HT-29 (cell line): ENCODE measurements at regions not wholly inside any gene's neighbourhood (a gene's known extent, or its start where the extent isn't known, plus 50 kb on each side); places are given as distances from the start of the nearest gene placed in this dataset.
"Not testable (repeated sequence)": the region's sequence is repeated elsewhere in the genome, so short reads cannot be mapped to it uniquely, and the experiment has no call there.

Source experiments
- DNase-seq: peaks from one replicate; pipeline ENCODE4 v3.0.0-alpha.2; 2015; ENCODE audit warnings: low spot score

DNA sequence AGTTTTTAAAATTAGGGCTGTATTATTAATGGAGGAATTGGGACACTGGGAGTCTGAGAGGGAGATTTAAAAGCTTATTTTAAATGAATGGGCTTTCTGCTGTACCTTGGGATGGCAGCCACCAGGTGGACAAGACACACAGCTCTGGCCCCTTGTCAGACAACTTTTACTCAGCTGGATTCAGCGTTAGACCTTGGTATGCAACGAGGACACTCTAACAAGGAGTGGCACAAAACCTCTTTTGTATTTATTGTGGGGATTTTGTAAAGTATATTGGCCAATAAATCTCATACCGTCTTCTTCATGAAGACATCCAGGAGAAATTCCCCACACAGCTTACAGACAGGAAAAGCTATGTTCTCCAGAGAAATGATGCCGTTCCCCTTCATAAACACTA lies 105.7 kb downstream of the LCA5 start:
- peak; percentile 47 for DNase-seq

- no peak for DNase-seq
These were observed 106.2 kb downstream of the LCA5 start for GRCh38 chr6:79430913-79431536.

DNA sequence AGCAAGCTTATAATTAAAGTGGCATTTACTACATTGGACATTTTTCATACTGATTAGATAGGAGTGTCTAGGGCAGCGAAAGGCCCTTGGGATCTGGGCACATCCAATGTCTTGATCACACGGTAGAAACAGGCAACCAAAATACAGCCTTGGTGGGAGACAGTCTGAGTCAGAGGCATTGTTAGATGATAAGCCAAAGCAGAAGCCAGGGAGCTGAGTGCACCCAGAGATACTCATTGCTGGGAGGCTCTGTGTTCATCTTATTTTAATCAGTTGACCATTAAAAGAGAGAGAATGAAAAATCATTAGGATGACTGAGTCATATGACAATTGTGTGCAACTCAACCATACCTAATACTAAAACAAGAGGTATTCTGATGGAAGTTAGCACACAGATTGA lies 109.5 kb downstream of the LCA5 start:
- DNase-seq = no peak

- no peak for DNase-seq
These were observed 110.5 kb downstream of the LCA5 start for GRCh38 chr6:79426625-79427278.

DNA sequence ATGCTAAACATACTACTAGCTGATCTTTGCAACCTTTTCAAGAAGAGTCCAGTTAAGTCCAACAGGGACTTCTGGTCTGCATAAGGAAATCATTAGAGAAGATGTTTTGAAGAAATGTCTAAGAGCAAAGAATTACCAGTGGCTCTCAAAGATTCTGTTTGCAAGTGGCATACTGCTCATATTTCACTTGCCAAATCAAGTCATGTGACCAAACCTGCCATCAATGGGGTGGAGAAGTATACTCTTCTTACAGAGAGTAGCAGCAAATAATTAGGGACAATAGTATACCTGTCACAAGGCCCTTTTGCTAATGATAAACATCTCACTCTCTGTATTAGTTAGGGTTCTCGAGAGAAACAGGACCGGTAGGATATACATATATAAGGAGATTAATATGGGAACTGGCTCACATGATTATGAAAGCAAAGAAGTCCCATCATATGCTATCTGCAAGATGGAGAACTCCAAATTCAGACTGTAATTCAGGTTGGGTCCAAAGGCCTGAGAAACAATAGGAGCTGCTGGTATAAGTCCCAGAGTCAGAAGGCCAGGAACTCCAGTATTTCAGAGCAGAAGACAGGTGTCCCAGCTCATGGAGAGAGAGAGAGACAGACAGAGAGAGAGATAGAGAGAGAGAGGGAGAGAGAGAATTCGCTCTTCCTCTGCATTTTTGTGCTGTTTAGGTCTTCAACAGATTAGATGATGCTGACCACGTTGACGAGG lies 111.5 kb downstream of the LCA5 start:
- DNase-seq = no peak

DNA sequence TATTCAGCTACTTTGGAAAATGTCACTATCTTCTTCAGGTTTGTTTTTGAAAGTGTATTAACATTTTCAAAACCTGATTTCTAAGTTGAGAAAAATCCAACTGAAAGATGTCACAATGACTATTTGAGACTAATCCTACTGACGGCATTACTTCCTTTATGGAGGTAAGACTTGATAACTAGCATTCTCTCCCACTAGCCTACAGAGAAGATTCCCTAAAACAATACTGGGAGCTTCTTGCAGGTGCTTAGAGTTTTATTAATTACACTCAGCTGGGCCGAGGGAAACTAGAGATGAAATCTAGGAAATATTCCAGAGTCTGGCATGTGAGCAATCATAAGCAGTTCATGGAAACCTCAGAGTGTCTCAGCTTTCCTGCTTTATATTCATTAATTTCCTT lies 114.0 kb downstream of the LCA5 start:
- no peak for DNase-seq

- DNase-seq = no peak
These were observed 114.6 kb downstream of the LCA5 start for GRCh38 chr6:79422666-79423065.

- peak; percentile 80 for DNase-seq
These were observed 115.3 kb downstream of the LCA5 start for GRCh38 chr6:79421707-79422484.

DNA sequence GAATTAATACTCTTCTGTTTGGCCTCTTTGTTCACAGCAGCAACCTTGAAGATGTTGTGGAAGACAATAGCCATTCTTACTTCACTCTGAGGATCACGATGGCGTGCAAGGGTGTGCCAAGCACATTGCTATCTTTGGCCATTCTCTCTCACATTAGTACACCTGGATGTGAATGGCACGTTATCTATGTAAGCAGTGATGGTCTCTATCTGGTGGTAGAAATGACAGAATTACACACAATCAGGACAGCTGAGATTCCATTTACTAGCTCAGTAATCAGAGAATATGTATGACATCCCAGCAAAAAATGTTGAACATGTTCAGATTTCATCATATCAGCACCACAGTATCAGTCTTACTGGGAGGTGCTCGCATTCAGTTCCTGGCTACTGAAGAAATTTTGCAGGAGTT lies 116.2 kb downstream of the LCA5 start:
- no peak for DNase-seq

- DNase-seq = no peak
These were observed 117.2 kb downstream of the LCA5 start for GRCh38 chr6:79420054-79420453.

DNA sequence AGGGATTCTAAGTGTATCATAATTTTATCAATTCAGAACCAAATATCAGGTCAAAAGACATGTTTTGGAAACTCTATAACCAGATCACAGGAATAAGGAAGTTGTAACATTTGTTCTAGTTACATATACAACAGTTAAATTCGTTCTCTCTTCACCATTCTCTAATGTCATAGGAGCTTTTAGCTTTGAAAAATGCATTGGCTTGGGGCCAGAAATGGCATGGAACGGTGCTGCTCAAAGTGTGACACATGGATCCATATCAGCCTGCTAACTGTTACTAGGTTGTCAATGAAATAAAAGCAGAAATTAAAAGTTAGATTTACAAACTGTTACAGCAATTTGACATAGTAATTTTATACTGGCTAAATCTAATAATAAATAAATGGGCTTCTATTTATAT lies 120.3 kb downstream of the LCA5 start:
- DNase-seq = no peak

DNA sequence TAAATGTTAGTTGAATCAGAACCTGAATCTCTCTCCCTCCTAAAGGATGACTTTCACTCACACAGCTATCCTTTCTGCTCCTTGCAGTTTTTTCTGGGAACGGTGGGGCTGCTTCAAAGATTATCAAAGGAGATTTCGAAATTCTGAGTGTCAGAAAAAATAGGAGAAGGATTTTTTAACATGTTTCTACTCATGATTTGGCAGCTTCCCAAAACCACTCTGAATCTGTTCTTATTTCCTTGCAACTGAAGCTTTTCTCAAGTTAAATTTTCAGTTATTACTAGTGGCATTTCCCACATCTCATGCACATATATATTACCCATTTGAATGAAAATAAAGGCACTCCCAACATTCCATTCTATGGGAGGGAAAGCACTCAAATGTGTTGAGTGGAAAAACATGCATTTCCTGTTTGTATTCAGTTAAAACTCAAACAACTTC lies 123.6 kb downstream of the LCA5 start:
- DNase-seq = peak; percentile 50

GRCh38 chr6:79410806-79411205 lies 126.4 kb downstream of the LCA5 start:
- DNase-seq = no peak

- no peak for DNase-seq
These were observed 128.8 kb downstream of the LCA5 start for GRCh38 chr6:79408256-79408974.

DNA sequence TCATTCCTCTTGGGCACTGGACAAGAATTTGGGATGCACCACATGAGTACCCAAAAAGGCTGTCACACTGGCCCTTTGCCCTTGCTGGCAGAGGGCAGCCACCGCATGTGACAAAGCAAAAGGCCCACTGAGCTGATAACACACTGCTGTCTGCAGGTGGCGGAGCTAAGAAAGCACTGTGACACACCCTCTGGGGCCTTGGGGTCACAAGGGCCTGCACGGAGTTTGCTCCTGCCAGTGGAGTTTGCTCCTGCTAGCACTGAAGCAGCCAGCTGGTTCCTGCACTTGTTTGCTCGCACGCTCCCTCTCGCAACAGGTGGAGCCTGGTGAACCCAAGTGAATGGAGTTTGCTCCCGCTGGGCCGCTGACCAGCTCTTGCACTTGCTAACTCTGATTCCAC lies 132.6 kb downstream of the LCA5 start:
- DNase-seq = no peak

DNA sequence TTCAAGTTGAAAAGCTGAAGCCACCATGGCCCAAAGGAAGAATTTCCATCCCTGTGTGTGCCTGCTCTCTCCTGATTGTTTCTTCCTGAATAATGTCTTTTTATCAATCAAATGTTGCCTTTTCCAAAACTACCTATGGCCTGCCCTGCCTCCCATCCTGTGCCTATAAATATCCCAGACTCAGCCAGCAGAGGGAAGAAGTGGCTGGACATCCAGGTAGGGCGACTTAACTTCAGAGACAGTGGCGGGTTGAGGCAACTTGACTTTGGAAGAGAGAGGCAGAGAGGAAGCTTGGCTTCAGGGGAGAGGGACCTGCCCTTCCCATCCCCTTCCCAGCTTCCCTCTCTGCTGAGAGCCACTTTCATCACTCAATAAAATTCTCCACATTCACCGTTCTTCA lies 133.0 kb downstream of the LCA5 start:
- no peak for DNase-seq

DNA sequence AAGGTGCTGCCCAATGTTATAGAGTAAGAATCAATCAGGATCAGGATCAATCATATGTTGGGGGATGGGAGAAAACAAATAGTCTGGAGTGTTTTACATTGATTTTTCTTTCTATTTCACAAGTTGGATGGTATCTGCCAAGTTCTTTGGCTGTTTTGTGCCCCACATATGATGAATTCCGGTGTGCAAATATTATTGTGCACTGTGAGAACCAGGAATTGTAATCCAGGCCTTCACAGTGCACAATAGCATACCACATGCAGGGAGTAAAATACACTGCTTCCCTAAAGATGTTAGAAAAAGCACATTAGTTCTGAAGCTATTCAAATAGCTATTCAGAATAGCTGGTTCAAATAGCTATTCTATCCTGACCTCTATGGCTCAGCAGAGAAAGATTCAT lies 133.7 kb downstream of the LCA5 start:
- no peak for DNase-seq

GRCh38 chr6:79403086-79403485 lies 134.1 kb downstream of the LCA5 start:
- DNase-seq = no peak

GRCh38 chr6:79399499-79399898 lies 137.7 kb downstream of the LCA5 start:
- no peak for DNase-seq

DNA sequence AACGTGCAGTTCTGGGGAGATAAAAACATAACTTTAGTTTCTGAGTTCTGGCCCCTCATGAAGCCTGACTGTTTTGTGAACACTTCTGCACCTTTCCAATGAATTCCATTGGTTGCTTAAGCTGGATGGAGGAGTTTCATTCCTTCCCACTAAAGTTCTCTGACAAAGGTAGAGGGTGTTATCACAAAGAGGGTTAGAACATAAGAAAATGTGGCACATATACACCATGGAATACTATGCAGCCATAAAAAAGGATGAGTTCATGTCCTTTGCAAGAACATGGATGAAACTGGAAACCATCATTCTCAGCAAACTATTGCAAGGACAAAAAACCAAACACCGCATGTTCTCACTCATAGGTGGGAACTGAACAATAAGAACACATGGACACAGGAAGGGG lies 138.6 kb downstream of the LCA5 start:
- not testable (repeated sequence) for DNase-seq

DNA sequence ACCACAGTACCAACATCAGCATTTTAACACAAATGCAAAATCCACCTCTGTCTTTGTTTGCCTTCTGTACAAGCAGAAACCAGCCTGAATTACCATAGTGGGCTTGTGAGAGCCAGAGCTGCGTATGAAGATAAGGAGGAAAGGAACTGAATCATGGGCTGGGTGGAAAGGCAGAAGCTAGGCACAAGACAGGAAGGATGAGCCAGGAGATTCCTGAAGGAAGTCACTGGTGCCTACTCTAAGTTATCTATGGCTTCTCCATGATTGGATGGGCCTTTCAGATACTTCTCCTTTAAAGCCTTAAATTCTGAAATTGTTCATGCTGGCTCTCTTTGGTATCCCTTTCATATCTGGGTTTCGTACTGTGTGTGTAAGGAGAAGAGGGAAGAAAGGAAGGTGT lies 140.6 kb downstream of the LCA5 start:
- no peak for DNase-seq

DNA sequence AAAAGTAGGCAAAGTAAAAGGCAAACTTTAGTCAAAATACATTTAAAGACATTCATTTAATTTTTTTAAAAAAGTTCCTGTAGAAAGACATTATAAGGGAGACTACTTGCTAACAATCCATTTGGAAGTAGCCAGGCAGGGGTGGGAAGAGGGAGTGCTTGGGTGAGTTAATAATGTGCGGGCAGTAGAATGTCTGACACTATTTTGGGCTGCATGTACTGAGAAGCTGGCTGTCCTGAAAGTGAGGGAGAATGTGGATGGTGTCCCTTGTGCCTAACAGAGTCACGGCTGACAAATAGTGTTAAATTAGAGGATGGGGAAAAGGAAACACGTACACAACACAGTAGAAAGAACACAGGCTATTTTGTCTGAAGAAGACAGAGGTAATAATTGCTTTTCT lies 142.5 kb downstream of the LCA5 start:
- DNase-seq = no peak
